HEK293 (cell line): ENCODE measurements at regions not wholly inside any gene's neighbourhood (a gene's known extent, or its start where the extent isn't known, plus 50 kb on each side); places are given as distances from the start of the nearest gene placed in this dataset.

Experiments
- CTCF ChIA-PET: fragments of 350-600 bp; formaldehyde crosslinking; extraction: SDS; loops from one replicate; lab custom pipeline; 2021; ENCODE audit warnings: antibody characterized with exemption; lab: Yijun Ruan, JAX
- POLR2A ChIA-PET: fragments of 300-600 bp; formaldehyde crosslinking; extraction: SDS; loops from one replicate; lab custom pipeline; 2020; ENCODE audit warnings: antibody characterized with exemption, inconsistent platforms; lab: Yijun Ruan, JAX
- H3K27ac ChIP-seq: fragments of 200-500 bp; sonication (Bioruptor generic); 2 replicates; pipeline ENCODE4 v1.5.1; 2014; ENCODE audit warnings: low read depth, low read length, control low read depth, inconsistent platforms; ENCODE audit errors: extremely low read depth
- H3K36me3 ChIP-seq, 2 experiments: fragments of 200-500 bp in 1 of 2; sonication (Bioruptor generic) in 1 of 2; 1 replicate in 1 of 2; 2 replicates in 1 of 2; pipeline ENCODE4 v1.5.1; 2014 to 2017; ENCODE audit warnings: inconsistent platforms in 2 of 2, low read length in 2 of 2; ENCODE audit not compliant: control insufficient read depth in 2 of 2, insufficient read depth in 1 of 2
- H3K4me1 ChIP-seq: fragments of 200-500 bp; sonication (Bioruptor generic); 2 replicates; pipeline ENCODE4 v1.5.1; 2014; ENCODE audit warnings: mild to moderate bottlenecking, low read length, inconsistent platforms; ENCODE audit not compliant: control insufficient read depth, insufficient read depth
- H3K4me3 ChIP-seq: 2 replicates; pipeline ENCODE4 v1.5.1; 2011; ENCODE audit warnings: low read depth, mild to moderate bottlenecking, control low read depth, low read length, moderate library complexity
- H3K9me3 ChIP-seq: fragments of 200-500 bp; sonication (Bioruptor generic); 2 replicates; pipeline ENCODE4 v1.5.1; 2014; ENCODE audit warnings: low read depth, low read length, inconsistent platforms; ENCODE audit not compliant: control insufficient read depth, insufficient read depth
- OSR2 ChIP-seq: fragments of 450-650 bp; formaldehyde crosslinking; IDR thresholded peaks from 2 replicates; pipeline ENCODE4 v1.5.1; 2016; ENCODE audit warnings: missing biosample characterization, missing genetic modification characterization
- ZBTB20 ChIP-seq: fragments of 450-650 bp; formaldehyde crosslinking; IDR thresholded peaks from 2 replicates; pipeline ENCODE4 v1.5.1; 2016; ENCODE audit warnings: missing biosample characterization, missing genetic modification characterization
- ZFP69B ChIP-seq: fragments of 450-650 bp; formaldehyde crosslinking; IDR thresholded peaks from 2 replicates; pipeline ENCODE4 v1.5.1; 2016; ENCODE audit warnings: missing biosample characterization, missing genetic modification characterization
- ZNF132 ChIP-seq: fragments of 450-650 bp; formaldehyde crosslinking; IDR thresholded peaks from 2 replicates; pipeline ENCODE4 v1.5.1; 2017; ENCODE audit warnings: missing biosample characterization, missing genetic modification characterization, borderline replicate concordance
- ZNF138 ChIP-seq: fragments of 450-650 bp; formaldehyde crosslinking; IDR thresholded peaks from 2 replicates; pipeline ENCODE4 v1.5.1; 2016; ENCODE audit warnings: missing biosample characterization, missing genetic modification characterization, borderline replicate concordance
- ZNF2 ChIP-seq: fragments of 450-650 bp; formaldehyde crosslinking; IDR thresholded peaks from 2 replicates; pipeline ENCODE4 v1.5.1; 2016; ENCODE audit warnings: missing biosample characterization, missing genetic modification characterization
- ZNF202 ChIP-seq: fragments of 450-650 bp; formaldehyde crosslinking; IDR thresholded peaks from 2 replicates; pipeline ENCODE4 v1.5.1; 2016; ENCODE audit warnings: missing biosample characterization, missing genetic modification characterization, borderline replicate concordance
- ZNF404 ChIP-seq: fragments of 450-650 bp; formaldehyde crosslinking; IDR thresholded peaks from 2 replicates; pipeline ENCODE4 v1.5.1; 2017; ENCODE audit warnings: missing biosample characterization, missing genetic modification characterization
- ZNF521 ChIP-seq: fragments of 450-650 bp; formaldehyde crosslinking; IDR thresholded peaks from 2 replicates; pipeline ENCODE4 v1.5.1; 2017; ENCODE audit warnings: missing biosample characterization, mild to moderate bottlenecking, missing genetic modification characterization
- ZNF561 ChIP-seq: fragments of 450-650 bp; IDR thresholded peaks from 2 replicates; pipeline ENCODE4 v1.5.1; 2018; ENCODE audit warnings: missing biosample characterization, missing genetic modification characterization, borderline replicate concordance
- ZNF654 ChIP-seq: fragments of 450-650 bp; formaldehyde crosslinking; IDR thresholded peaks from 2 replicates; pipeline ENCODE4 v1.5.1; 2016; ENCODE audit warnings: low read depth, missing biosample characterization, missing genetic modification characterization
- TF ChIP-seq, protein P1 (sequence below): sonication (generic); formaldehyde crosslinking; IDR thresholded peaks from 2 replicates; pipeline ENCODE4 v1.8.1; 2022; ENCODE audit warnings: mild to moderate bottlenecking, moderate library complexity, missing genetic modification reagents
- TF ChIP-seq, protein P2 (sequence below): fragments of 450-650 bp; formaldehyde crosslinking; conservative IDR thresholded peaks from 2 replicates; pipeline ENCODE4 v1.5.1; 2016; ENCODE audit warnings: low read depth, missing biosample characterization, missing genetic modification characterization
- TF ChIP-seq, protein P3 (sequence below): fragments of 450-650 bp; formaldehyde crosslinking; IDR thresholded peaks from 2 replicates; pipeline ENCODE4 v1.5.1; 2016; ENCODE audit warnings: missing biosample characterization, missing genetic modification characterization

GRCh38 chr5:23820765-23821471, 313.5 kb downstream of the PRDM9 start:
- ChIA-PET POLR2A (no interaction called here), CTCF (interaction anchor here (0.7 to 1.8 kb wide), 10 partner anchors 8 to 612 kb away, joined by 3 to 13 read pairs (median 4); no protein-coding TSS in a partner anchor)
- Histone ChIP-seq H3K36me3 (no peaks in the 10 kb centered on the region), H3K9me3 (no peaks in the 10 kb centered on the region; the same call in 1 of the 2 replicates), H3K4me1 (no peaks in the 10 kb centered on the region), H3K27ac (no peak overlapping the region), H3K4me3 (no peak overlapping the region)
- TF ChIP-seq, protein P1, sequence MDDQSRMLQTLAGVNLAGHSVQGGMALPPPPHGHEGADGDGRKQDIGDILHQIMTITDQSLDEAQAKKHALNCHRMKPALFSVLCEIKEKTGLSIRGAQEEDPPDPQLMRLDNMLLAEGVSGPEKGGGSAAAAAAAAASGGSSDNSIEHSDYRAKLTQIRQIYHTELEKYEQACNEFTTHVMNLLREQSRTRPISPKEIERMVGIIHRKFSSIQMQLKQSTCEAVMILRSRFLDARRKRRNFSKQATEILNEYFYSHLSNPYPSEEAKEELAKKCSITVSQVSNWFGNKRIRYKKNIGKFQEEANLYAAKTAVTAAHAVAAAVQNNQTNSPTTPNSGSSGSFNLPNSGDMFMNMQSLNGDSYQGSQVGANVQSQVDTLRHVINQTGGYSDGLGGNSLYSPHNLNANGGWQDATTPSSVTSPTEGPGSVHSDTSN (CRISPR knock-in tag) = no peak
- TF ChIP-seq ZNF654 (tag by site-specific recombination) = peak; percentile 47

DNA sequence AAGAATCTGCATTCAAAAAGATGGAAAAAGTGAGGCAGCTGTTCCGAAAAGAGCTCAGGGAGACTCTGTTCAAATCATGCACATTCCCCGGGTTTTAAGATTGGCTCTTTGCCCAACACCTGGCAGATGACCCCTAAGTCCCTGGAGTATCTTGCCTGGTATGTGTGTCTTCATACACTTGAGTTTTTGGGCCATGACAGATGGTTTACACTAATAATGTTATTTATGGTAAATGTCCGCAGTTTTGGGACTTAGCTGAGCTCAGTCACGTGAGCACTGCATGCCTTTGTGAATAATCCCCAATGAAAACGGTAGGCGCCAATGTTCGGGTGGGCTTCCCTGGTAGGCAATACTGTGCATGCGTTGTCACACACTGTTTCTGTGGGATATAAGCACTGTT, 316.1 kb downstream of the PRDM9 start:
- ChIA-PET POLR2A (no interaction called here), CTCF (interaction anchor here (0.7 to 1.5 kb wide), 4 partner anchors 9 to 142 kb away, joined by 3 read pairs; no protein-coding TSS in a partner anchor)
- Histone ChIP-seq H3K27ac (no peak overlapping the region), H3K9me3 (no peaks in the 10 kb centered on the region; the same call in 1 of the 2 replicates), H3K4me1 (no peaks in the 10 kb centered on the region), H3K36me3 (no peaks in the 10 kb centered on the region), H3K4me3 (no peak overlapping the region)
- TF ChIP-seq, protein P2, sequence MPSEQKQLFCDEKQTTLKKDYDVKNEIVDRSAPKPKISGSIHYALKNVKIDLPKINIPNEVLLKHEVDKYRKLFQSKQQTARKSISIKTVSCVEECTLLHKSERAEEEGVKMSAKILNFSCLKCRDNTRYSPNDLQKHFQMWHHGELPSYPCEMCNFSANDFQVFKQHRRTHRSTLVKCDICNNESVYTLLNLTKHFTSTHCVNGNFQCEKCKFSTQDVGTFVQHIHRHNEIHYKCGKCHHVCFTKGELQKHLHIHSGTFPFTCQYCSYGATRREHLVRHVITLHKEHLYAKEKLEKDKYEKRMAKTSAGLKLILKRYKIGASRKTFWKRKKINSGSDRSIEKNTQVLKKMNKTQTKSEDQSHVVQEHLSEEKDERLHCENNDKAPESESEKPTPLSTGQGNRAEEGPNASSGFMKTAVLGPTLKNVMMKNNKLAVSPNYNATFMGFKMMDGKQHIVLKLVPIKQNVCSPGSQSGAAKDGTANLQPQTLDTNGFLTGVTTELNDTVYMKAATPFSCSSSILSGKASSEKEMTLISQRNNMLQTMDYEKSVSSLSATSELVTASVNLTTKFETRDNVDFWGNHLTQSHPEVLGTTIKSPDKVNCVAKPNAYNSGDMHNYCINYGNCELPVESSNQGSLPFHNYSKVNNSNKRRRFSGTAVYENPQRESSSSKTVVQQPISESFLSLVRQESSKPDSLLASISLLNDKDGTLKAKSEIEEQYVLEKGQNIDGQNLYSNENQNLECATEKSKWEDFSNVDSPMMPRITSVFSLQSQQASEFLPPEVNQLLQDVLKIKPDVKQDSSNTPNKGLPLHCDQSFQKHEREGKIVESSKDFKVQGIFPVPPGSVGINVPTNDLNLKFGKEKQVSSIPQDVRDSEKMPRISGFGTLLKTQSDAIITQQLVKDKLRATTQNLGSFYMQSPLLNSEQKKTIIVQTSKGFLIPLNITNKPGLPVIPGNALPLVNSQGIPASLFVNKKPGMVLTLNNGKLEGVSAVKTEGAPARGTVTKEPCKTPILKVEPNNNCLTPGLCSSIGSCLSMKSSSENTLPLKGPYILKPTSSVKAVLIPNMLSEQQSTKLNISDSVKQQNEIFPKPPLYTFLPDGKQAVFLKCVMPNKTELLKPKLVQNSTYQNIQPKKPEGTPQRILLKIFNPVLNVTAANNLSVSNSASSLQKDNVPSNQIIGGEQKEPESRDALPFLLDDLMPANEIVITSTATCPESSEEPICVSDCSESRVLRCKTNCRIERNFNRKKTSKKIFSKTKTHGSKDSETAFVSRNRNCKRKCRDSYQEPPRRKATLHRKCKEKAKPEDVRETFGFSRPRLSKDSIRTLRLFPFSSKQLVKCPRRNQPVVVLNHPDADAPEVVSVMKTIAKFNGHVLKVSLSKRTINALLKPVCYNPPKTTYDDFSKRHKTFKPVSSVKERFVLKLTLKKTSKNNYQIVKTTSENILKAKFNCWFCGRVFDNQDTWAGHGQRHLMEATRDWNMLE (tag by site-specific recombination) = no peak
- no peak for TF ChIP-seq ZNF404 (tag by site-specific recombination)
- no peak for TF ChIP-seq ZNF202
- TF ChIP-seq ZNF138 (tag by site-specific recombination) = no peak
- no peak for TF ChIP-seq ZNF2 (tag by site-specific recombination)
- TF ChIP-seq ZFP69B (tag by site-specific recombination) = no peak
- TF ChIP-seq, protein P3, sequence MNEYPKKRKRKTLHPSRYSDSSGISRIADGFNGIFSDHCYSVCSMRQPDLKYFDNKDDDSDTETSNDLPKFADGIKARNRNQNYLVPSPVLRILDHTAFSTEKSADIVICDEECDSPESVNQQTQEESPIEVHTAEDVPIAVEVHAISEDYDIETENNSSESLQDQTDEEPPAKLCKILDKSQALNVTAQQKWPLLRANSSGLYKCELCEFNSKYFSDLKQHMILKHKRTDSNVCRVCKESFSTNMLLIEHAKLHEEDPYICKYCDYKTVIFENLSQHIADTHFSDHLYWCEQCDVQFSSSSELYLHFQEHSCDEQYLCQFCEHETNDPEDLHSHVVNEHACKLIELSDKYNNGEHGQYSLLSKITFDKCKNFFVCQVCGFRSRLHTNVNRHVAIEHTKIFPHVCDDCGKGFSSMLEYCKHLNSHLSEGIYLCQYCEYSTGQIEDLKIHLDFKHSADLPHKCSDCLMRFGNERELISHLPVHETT (tag by site-specific recombination) = no peak

DNA sequence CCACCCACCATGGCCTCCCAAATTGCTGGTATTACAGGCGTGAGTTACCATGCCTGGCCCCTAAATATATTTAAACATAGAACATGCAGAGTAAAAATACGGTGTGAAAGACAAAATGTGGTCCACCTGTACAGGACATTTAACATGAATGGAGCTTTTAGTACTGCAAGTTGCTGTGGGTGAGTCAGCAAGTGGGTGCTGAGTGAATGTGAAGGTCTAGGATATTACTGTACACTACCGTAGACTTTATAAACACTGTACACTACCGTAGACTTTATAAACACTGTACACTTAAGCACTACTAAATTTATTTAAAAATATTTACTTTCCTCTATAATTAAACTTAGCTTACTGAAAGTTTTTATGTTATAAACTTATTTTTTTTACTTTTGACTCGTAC, 317.8 kb downstream of the PRDM9 start:
- Histone ChIP-seq H3K9me3 (no peaks in the 10 kb centered on the region; the same call in 1 of the 2 replicates), H3K36me3 (no peaks in the 10 kb centered on the region), H3K4me3 (no peak overlapping the region), H3K4me1 (no peaks in the 10 kb centered on the region)
- CTCF ChIA-PET = interaction anchor here (0.7 to 1.9 kb wide), 4 partner anchors 12 to 153 kb away, joined by 3 to 7 read pairs (median 4); no protein-coding TSS in a partner anchor
- POLR2A ChIA-PET = no interaction called here
- no peak for TF ChIP-seq ZNF561 (tag by site-specific recombination)
- no peak for TF ChIP-seq ZNF132 (tag by site-specific recombination)
- no peak for TF ChIP-seq ZBTB20
- no peak for TF ChIP-seq ZNF521 (tag by site-specific recombination)
- no peak for TF ChIP-seq OSR2
- TF ChIP-seq ZNF202 = no peak
- TF ChIP-seq, all 188 proteins: peak for 0
- H3K27ac ChIP-seq = no peak overlapping the region
